ENCODE measurements at regions not wholly inside any gene's neighbourhood (a gene's known extent, or its start where the extent isn't known, plus 50 kb on each side); places are given as distances from the start of the nearest gene placed in this dataset.

GRCh38 chr10:131480861-131481260 lies 169.3 kb upstream of the TCERG1L start:
- no peak for DNase-seq (ENCODE audit: low read depth in 3 of 3)

GRCh38 chr10:131485732-131486131 lies 174.2 kb upstream of the TCERG1L start:
- DNase-seq (ENCODE audit: low read depth in 3 of 3), result no peak

- DNase-seq (ENCODE audit: low read depth in 3 of 3), result no peak
Observed at GRCh38 chr10:131487822-131488221, 176.3 kb upstream of the TCERG1L start.

- DNase-seq (ENCODE audit: low read depth in 3 of 3), result no peak
Observed at GRCh38 chr10:131490991-131491594, 179.6 kb upstream of the TCERG1L start.

- DNase-seq (ENCODE audit: low read depth in 3 of 3), result no peak
Observed at GRCh38 chr10:131492211-131492857, 180.8 kb upstream of the TCERG1L start.

- no peak for DNase-seq (ENCODE audit: low read depth in 3 of 3)
Observed at GRCh38 chr10:131493432-131493831, 181.9 kb upstream of the TCERG1L start.

GRCh38 chr10:131494451-131494850 lies 182.9 kb upstream of the TCERG1L start:
- no peak for DNase-seq (ENCODE audit: low read depth in 3 of 3)

GRCh38 chr10:131495224-131495623 lies 183.7 kb upstream of the TCERG1L start:
- DNase-seq (ENCODE audit: low read depth in 3 of 3), result no peak

- DNase-seq (ENCODE audit: low read depth in 3 of 3), result no peak
Observed at GRCh38 chr10:131495892-131496291, 184.4 kb upstream of the TCERG1L start.

- DNase-seq (ENCODE audit: low read depth in 3 of 3), result no peak
Observed at GRCh38 chr10:131496351-131497052, 185.0 kb upstream of the TCERG1L start.

GRCh38 chr10:131499566-131499965 lies 188.0 kb upstream of the TCERG1L start:
- DNase-seq (ENCODE audit: low read depth in 3 of 3), result no peak

GRCh38 chr10:131500181-131500580 lies 188.7 kb upstream of the TCERG1L start:
- no peak for DNase-seq (ENCODE audit: low read depth in 3 of 3)

GRCh38 chr10:131500892-131501291 lies 189.4 kb upstream of the TCERG1L start:
- DNase-seq (ENCODE audit: low read depth in 3 of 3), result no peak

GRCh38 chr10:131503992-131504391 lies 192.5 kb upstream of the TCERG1L start:
- no peak for DNase-seq (ENCODE audit: low read depth in 3 of 3)

- no peak for DNase-seq (ENCODE audit: low read depth in 3 of 3)
Observed at GRCh38 chr10:131511391-131511790, 199.9 kb upstream of the TCERG1L start.

- DNase-seq (ENCODE audit: low read depth in 3 of 3), result no peak
Observed at GRCh38 chr10:131512852-131513251, 201.3 kb upstream of the TCERG1L start.

GRCh38 chr10:131513445-131513844 lies 201.9 kb upstream of the TCERG1L start:
- DNase-seq (ENCODE audit: low read depth in 3 of 3), result no peak

- DNase-seq (ENCODE audit: low read depth in 3 of 3), result no peak
Observed at GRCh38 chr10:131513901-131514300, 202.4 kb upstream of the TCERG1L start.

GRCh38 chr10:131514454-131514853 lies 202.9 kb upstream of the TCERG1L start:
- DNase-seq (ENCODE audit: low read depth in 3 of 3), result no peak

- DNase-seq (ENCODE audit: low read depth in 3 of 3), result no peak
Observed at GRCh38 chr10:131516285-131516684, 204.8 kb upstream of the TCERG1L start.

GRCh38 chr10:131517781-131518180 lies 206.3 kb upstream of the TCERG1L start:
- DNase-seq (ENCODE audit: low read depth in 3 of 3), result no peak

GRCh38 chr10:131519723-131520605 lies 208.4 kb upstream of the TCERG1L start:
- no peak for DNase-seq (ENCODE audit: low read depth in 3 of 3)

All from stimulated activated CD4-positive, alpha-beta T cell treated with anti-CD3 and anti-CD28 coated beads, TNF-alpha, amount 100 ng/mL, for 4 hours (primary cell).